Chondrocyte (in vitro differentiated cells): ENCODE measurements at regions not wholly inside any gene's neighbourhood (a gene's known extent, or its start where the extent isn't known, plus 50 kb on each side); places are given as distances from the start of the nearest gene placed in this dataset.

Experiments used
- DNase-seq: peaks from one replicate; pipeline ENCODE4 v3.0.0; 2021; ENCODE audit warnings: mixed read lengths, low spot score
- H3K27ac Mint-ChIP-seq: one replicate; pipeline ENCODE4 v1.8.0; 2021; ENCODE audit warnings: mild to moderate bottlenecking, moderate library complexity, mixed read lengths; ENCODE audit not compliant: unreplicated experiment
- H3K27me3 Mint-ChIP-seq: 2 replicates; pipeline ENCODE4 v1.8.0; 2021; ENCODE audit warnings: low read depth, mixed read lengths
- H3K36me3 Mint-ChIP-seq: 2 replicates; pipeline ENCODE4 v1.8.0; 2021; ENCODE audit warnings: low read depth, mixed read lengths
- H3K4me1 Mint-ChIP-seq: 2 replicates; pipeline ENCODE4 v1.8.0; 2021; ENCODE audit warnings: low read depth, mild to moderate bottlenecking, mixed read lengths
- H3K4me3 Mint-ChIP-seq: one replicate; pipeline ENCODE4 v1.8.0; 2021; ENCODE audit warnings: mild to moderate bottlenecking, moderate library complexity, mixed read lengths; ENCODE audit not compliant: unreplicated experiment
- H3K9me3 Mint-ChIP-seq: 2 replicates; pipeline ENCODE4 v1.8.0; 2021; ENCODE audit warnings: low read depth, mixed read lengths
- TF ChIP-seq, protein P1 (sequence below): fragments of 200-600 bp; sonication (generic); IDR thresholded peaks from 2 replicates; pipeline ENCODE4 v1.5.0; 2021; ENCODE audit warnings: antibody characterized with exemption, mild to moderate bottlenecking, moderate library complexity

DNA sequence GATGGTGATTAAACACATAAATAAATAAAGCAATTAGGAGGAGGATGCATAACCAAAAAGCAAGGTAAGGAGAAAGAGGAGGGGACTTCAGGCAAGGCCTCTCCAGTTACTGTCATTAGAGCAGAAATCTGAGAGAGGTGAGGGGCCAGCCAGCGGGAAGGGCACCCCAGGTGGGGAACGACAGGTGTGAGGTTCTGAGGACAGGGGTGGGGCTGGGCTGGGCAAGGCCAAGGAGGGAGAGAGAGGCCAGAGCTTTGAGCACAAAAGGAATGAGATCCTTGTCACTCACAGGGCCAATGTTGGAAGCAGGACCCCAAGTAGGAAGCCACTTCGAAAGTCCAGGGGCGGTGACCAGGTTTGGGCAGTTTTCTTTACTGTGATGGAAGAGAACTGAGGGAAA, 182.2 kb upstream of the RAB4A start:
- Mint-ChIP-seq H3K27me3 (peaks cover 11% of the 10 kb centered on the region), H3K9me3 (peaks cover 8% of the 10 kb centered on the region), H3K27ac (no peak overlapping the region), H3K4me1 (peaks cover 34% of the 10 kb centered on the region), H3K4me3 (no peak overlapping the region), H3K36me3 (no peaks in the 10 kb centered on the region)
- TF ChIP-seq, protein P1, sequence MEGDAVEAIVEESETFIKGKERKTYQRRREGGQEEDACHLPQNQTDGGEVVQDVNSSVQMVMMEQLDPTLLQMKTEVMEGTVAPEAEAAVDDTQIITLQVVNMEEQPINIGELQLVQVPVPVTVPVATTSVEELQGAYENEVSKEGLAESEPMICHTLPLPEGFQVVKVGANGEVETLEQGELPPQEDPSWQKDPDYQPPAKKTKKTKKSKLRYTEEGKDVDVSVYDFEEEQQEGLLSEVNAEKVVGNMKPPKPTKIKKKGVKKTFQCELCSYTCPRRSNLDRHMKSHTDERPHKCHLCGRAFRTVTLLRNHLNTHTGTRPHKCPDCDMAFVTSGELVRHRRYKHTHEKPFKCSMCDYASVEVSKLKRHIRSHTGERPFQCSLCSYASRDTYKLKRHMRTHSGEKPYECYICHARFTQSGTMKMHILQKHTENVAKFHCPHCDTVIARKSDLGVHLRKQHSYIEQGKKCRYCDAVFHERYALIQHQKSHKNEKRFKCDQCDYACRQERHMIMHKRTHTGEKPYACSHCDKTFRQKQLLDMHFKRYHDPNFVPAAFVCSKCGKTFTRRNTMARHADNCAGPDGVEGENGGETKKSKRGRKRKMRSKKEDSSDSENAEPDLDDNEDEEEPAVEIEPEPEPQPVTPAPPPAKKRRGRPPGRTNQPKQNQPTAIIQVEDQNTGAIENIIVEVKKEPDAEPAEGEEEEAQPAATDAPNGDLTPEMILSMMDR: no peak
- DNase-seq: no peak

DNA sequence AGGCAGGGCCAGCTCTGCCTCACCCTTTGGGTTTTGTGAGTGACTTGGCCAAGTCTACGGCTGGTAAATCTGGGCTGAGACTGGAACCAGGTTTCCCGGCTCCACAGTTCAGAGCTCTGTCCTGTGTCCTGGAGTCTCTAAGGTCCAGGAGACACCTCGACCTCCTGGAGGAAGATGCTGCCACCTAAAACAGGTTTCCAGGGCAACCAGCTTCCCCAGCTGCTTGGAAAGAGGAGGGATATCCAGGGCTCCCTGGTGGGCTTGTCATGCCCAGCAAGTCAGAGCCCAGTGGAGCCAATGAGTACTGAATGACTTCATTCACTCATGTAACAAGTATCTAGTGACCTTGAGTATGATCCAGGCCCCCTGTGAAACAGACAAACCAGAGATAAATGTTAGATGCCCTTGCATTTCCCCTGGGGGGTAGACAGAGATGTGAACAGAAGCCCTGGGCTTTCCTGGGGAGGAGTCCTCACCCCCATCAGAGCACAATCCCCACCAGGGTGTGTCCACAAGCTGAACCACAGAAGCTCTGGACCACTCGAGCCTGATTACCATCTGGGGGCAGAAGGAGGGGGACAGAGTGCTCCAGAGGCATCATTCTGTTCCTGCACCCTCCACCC, 181.2 kb upstream of the RAB4A start:
- Mint-ChIP-seq H3K36me3 (no peaks in the 10 kb centered on the region), H3K27ac (no peak overlapping the region), H3K9me3 (peaks cover under 1% of the 10 kb centered on the region), H3K4me3 (no peak overlapping the region), H3K27me3 (peaks cover 10% of the 10 kb centered on the region), H3K4me1 (peaks cover 38% of the 10 kb centered on the region)
- DNase-seq: no peak
- TF ChIP-seq, protein P1: no peak

DNA sequence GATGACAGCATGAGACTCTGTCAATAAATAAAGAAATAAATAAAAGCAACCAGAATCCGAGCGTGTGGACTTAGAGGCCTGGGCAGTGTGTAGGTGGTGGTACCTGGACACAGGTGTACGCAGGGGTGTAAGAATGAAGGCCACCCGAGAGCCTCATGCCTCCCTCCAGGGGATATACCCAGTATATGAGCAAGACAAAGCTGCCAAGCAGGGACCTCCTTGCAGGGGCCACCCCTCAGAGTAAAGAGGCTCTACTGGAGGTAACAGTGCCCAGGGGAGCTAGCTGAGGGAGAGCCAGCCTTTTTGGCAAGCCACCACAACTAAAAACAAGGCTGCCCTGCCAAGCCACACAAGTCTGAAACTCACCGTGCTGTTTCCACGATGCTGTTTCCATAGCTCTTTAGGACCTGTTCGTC, 179.2 kb upstream of the RAB4A start:
- Mint-ChIP-seq H3K27ac (no peak overlapping the region), H3K27me3 (peaks cover 10% of the 10 kb centered on the region), H3K9me3 (no peaks in the 10 kb centered on the region), H3K36me3 (no peaks in the 10 kb centered on the region), H3K4me3 (no peak overlapping the region), H3K4me1 (peaks cover 27% of the 10 kb centered on the region)
- no peak for DNase-seq
- TF ChIP-seq, protein P1: no peak

DNA sequence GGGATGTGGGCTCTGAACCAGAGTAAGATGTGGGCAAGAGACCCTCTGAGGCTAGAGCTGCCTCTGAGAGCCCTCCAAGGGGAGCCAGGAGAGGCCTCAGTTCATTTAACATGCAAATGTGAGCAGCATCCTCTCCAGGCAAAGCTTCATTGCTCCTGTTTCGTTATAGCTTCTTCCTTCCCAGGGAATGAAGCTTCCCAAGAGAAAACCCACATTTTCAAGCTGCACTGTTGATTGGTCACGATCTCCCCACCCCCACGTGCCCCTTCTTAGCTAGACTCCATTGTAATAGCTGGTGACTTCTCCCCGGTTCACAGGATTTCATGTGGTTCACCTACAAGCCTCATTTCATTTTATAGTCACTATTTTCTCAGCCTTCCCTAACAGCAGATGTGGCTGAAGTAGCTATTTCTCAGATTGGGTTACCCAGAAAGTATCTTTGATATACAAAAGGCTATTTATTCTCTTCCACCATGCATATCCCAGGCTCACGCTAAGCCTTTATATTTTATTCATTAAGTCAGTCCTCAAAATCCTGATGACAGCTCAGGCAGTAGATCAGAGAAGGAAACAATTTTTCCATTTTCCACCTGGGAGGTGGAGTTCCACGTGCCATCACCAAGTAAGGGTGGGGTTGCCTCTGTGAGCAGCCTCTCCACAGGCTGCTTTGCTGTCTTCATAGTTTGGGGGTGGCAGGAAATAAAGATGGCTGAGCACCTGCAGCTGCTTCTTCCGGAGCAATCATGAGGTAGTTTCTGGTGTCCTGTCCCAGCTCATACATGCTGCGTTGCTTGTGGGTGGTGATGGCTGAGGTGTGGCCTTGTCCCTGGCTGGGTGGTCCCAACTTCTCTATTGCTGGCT, 178.3 kb upstream of the RAB4A start:
- Mint-ChIP-seq H3K4me3 (no peak overlapping the region), H3K9me3 (no peaks in the 10 kb centered on the region), H3K36me3 (no peaks in the 10 kb centered on the region), H3K27me3 (peaks cover 11% of the 10 kb centered on the region), H3K27ac (no peak overlapping the region), H3K4me1 (peaks cover 18% of the 10 kb centered on the region)
- no peak for DNase-seq
- TF ChIP-seq, protein P1: no peak

DNA sequence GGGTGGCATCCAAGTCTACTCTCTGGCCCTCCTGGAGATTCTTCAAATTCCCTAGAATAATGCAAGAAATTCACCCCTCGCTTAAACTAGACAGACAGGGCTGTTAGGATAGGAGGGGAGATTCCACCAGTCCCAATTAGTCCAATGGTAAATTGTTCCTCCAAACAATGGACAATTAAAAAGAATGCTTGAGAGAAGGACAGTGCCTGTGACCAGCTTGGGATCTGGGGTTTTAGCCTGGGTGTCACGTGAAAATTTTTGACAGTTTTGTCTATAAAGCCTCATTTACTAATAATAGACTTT, 177.7 kb upstream of the RAB4A start:
- Mint-ChIP-seq H3K27ac (no peak overlapping the region), H3K4me1 (peaks cover 17% of the 10 kb centered on the region), H3K36me3 (no peaks in the 10 kb centered on the region), H3K9me3 (no peaks in the 10 kb centered on the region), H3K27me3 (peaks cover 12% of the 10 kb centered on the region), H3K4me3 (no peak overlapping the region)
- no peak for DNase-seq
- TF ChIP-seq, protein P1: no peak
